GM12892 (cell line): ENCODE measurements at regions not wholly inside any gene's neighbourhood (a gene's known extent, or its start where the extent isn't known, plus 50 kb on each side); places are given as distances from the start of the nearest gene placed in this dataset.

Experiments
- DNase-seq: peaks from one replicate; pipeline ENCODE4 v3.0.0; 2011; ENCODE audit not compliant: insufficient read length
- FAIRE-seq: peaks from 2 replicates; lab custom pipeline; 2011; peaks lifted over from hg19 to GRCh38; lab: Jason Lieb, UNC
- POLR2A ChIP-seq: IDR thresholded peaks from 2 replicates; pipeline ENCODE4 v1.6.1; 2011; ENCODE audit warnings: low read depth, low read length, control low read depth
- POLR2AphosphoS5 ChIP-seq: IDR thresholded peaks from 2 replicates; pipeline ENCODE4 v1.6.1; 2011; ENCODE audit warnings: low read depth, low read length, control low read depth
- TAF1 ChIP-seq: IDR thresholded peaks from 2 replicates; pipeline ENCODE4 v1.6.1; 2011; ENCODE audit warnings: low read depth, mild to moderate bottlenecking, control low read depth, low read length, borderline replicate concordance

DNA sequence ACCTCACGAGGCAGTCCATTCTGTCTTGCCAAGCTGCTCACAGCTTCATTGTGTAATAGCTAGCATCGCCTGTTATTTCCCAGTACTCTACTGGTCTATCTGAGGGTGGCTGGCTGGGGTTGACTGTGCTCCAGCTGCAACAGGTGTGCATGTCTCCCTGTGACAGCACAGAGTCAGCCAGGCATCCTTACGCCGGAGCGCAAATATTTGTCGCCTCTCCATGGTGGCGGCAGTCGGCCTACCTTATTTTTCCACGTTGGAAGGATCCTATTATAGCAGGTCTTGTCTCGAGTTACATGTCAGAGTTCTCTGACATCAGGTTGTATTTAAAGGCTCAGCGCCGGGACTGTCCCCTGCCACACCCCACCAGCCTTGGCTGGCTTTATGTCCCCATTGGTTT lies 307.1 kb downstream of the TLE3 start:
- TF ChIP-seq TAF1 (no peak), POLR2AphosphoS5 (no peak), POLR2A (no peak)
- FAIRE-seq: no peak
- DNase-seq: no peak

DNA sequence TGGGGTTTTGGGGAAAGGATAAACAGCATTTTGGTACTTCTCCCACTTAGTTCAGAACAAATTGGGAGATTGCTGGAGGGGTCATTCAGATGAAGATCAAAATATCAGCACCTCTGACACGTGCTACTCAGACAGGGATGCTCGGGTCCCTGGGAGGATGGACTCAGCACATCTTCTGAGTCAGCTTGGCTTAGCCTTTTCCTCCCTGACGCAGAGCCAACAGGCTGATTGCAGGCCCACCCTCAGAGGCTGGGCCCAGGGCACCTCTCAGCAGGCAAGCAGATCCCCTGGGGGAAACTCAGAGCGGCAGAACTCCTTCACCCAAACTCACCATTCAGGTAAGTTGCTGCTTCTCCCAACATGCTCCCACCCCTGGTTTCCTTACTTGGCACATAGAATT lies 304.9 kb downstream of the TLE3 start:
- DNase-seq (no peak), FAIRE-seq (no peak)
- TF ChIP-seq POLR2AphosphoS5 (no peak), POLR2A (no peak), TAF1 (no peak)

DNA sequence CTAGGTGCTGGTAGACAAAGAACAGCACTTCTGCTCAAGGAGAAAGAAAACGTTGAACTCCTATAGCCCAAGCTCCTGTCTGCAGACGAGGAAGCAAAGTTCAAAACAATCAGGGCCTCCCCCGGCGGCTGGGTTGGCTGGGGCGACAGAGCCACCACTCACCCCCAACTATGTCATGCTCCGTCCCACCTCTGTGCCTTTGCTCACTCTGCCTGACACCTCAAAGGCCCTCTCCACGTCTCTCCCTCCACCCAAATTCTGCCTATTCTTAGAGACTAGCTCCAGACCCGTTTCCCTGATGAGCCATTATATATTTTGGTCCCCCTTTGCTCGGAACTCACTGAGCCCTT lies 304.3 kb downstream of the TLE3 start:
- no peak for DNase-seq
- FAIRE-seq: no peak
- TF ChIP-seq TAF1 (no peak), POLR2AphosphoS5 (no peak), POLR2A (no peak)

DNA sequence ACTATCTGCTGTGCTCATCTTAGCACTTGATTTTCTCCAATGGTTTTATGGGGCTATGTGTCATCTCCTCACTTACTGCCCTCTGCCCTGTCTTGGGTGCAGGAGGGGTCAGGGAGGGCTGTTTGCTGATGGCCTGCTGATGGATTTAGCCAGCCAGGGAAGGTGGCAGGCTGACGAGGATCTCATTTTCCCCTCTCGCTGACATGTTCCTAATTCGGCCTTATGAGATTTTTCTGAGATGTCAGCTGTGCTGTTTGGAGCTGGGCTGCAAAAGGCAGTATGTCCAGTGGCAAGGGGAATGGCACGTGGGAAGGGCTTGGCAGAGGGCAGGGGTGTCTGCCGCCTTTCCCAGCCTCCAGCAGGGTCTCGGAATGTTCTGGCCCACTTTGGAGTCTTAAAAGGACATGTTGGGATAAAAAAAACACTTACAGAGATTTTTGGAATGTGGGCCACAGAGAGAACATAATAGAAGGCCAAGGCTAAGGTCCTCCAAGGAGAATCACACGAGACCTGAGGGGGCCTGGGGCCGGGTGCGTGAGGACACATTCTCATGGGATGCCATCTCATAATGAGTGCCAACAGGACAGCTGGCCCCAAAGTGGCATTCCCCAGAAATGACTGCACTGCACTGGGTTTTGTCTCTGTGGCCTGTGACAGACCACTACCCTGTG lies 303.8 kb downstream of the TLE3 start:
- TF ChIP-seq POLR2A (no peak), TAF1 (no peak), POLR2AphosphoS5 (no peak)
- no peak for DNase-seq
- no peak for FAIRE-seq

DNA sequence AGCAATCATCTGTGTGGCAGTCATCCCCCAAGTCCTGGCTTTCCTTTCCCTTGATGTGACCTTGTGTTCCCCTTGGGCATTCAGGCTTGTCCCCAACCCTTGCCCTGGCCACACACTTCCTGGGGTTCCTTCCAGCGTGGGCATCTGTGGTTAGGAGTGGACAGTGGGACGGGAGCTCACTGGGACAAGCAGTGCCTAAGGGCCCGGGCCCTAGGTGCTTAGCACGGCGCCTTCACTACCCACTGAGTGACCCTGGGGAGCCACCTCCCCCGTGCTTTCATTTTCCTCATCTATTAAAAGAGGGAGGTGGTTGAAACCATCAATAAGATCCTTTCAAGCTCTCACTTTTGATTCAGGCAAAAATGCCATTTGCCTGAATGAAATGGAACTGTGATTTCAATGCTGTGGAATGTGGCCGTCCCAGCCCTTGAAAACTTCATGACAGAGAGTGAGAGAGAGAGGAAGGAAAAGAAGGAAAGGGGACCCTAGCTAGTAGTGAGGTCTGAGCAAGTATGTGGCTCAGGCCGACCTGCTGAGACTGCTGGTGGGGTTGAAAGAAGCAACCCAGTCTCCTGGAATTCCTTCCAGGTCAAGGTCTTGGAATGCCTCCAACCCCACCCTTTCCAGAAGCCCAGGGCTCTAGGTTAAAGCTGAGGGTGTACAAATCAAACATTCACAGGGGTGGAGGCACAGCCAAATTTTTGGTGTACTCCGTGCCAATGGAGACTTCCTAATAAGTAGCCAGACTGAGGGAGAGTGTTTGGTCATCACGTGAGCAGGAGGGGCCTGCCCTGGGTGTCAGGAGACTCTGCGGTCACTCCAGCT lies 302.9 kb downstream of the TLE3 start:
- no peak for TF ChIP-seq POLR2A
- TF ChIP-seq POLR2AphosphoS5: no peak
- no peak for TF ChIP-seq TAF1
- FAIRE-seq: no peak
- DNase-seq: no peak

DNA sequence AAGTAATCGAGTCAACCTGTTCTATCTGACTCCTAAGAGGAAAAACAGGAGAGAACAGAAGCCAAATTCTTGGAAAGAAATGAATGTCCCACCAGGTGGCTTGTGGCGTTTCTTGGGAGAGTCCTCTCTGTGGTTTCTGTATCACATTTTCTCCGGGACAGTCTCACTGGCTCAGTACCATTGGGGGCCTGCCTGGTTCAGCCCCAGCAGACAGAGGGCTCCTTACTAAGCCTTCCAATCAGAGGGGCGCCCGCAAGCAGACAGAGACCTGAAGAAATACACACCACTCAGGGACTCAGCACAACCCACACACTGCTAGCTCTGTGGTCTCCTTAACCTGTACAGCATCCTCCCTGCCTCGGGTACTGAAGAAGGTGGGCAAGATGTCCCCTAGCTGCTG lies 302.1 kb downstream of the TLE3 start:
- TF ChIP-seq POLR2AphosphoS5 (no peak), POLR2A (no peak), TAF1 (no peak)
- FAIRE-seq (no peak), DNase-seq (no peak)

DNA sequence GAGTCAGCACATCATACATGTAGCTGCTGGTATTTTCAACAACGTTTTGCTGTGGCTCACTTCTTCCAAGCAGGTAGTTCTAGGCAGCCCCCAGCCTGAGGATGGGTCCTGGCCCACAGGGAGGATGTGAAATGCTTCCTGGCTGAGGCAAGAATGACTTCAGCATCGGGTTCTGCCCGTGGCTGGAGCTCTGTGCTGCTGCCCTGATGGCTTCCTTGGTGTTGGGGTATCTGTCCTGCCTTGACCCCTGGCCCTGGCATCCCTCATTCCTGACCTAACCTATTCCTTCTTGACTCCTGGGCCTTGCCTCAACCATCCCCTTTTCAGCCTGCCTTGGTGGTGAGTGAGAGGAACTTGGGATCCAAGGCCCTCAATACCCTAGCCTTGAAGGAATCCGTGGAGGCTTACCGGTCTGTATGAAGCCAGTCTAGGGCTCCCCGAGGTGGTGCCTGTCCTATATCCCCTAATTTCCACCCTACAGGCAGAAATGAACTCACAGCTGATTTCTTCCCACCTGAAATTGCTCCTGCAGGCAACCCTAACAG lies 300.6 kb downstream of the TLE3 start:
- DNase-seq: no peak
- TF ChIP-seq POLR2AphosphoS5 (no peak), POLR2A (no peak), TAF1 (no peak)
- no peak for FAIRE-seq

DNA sequence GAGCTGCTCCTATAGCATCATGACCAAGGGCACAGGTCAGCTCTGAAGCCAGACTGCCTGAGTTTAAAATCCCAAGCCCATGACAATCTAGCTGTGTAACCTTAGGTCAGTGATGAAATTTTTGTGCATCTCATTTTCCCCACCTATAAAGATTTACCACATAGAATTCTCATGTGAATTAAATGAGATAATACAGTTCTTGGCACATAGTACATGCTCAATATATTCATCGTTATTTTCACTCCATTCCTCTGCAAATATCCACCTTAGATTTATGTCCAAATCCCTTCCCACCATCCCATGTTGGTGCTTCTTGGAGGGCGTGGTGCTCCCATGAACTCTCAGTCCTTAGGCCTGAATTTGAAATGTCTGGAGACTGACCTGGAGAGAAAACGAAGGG lies 300.1 kb downstream of the TLE3 start:
- TF ChIP-seq TAF1: no peak
- no peak for TF ChIP-seq POLR2AphosphoS5
- no peak for TF ChIP-seq POLR2A
- no peak for DNase-seq
- no peak for FAIRE-seq

DNA sequence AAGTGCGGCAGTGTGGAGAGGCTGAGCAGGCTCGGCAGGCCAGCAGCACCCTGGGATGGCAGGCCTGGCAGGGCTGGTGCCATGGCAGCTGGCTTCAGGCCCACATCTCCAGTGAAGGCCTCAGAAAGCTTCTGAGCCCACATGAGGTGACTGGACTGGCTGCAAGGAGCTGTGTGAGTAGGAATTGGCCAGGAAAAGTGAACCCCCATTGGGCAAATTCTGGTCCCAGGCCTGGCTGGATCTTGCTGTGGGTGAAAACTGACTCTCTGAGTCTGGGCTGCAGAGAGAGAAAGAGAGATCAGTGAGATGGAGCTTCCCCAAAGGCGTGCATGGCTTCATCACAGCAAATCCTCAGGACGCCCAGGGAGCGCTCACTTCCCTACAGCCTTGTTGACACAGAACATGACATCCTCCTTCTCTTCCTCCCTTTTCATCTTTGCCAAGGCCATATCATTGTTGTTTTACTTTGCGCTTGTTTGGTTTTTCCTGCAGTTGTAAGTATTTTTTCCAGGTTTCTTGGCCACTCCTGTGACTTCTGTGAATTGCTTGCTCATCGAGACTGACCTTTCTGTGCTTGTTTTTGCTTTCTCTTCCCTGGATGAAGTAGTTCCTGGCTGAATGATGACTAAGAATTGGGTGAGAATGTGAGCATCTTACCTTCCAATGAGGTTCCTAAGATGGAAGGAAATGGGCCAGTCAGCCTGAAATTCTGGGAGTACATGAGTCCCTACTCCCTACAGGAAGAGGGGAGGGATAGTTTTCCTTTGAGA lies 299.1 kb downstream of the TLE3 start:
- TF ChIP-seq POLR2AphosphoS5 (no peak), POLR2A (no peak), TAF1 (no peak)
- FAIRE-seq (no peak), DNase-seq (no peak)

DNA sequence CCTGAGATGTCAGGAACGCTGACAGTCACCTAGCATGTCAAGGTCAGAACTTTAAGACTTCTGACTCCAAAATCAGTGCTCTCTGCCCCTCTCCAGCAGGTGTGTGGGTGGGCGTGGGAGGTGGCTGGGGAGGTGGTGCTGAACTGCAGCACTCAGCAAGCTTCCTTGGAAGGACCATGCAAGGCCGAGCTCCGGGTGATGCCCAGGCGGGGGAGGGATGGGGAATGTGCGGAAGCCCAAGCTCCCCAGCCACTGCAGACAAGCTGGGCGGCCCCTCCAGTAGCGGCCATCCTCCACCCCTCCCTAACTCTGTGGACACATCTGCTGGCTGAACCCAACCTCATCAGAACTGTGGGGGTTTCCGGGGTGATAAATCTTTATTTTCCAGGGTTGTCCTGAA lies 296.6 kb downstream of the TLE3 start:
- no peak for FAIRE-seq
- TF ChIP-seq TAF1: no peak

DNA sequence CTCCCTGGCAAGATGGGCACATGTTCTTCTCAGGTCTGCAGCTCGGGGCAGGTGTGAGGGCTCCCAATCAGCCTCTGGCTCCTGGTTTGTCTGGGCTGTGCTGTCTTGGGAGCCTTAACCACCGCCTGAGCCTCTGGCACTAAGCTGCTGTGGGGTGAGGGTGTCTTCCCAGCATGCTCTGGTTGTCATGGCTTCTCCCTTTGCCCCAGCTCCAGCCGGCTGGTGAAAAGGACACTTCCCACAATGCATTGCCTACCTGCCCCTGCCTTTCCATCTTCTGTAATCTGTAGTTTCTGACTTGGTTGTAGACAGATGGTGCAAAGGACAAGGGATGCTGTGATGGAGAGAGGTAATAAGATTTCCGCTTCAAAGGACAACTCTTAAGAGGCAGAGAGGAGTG lies 295.3 kb downstream of the TLE3 start:
- DNase-seq (no peak), FAIRE-seq (no peak)
- TF ChIP-seq POLR2AphosphoS5: no peak
- no peak for TF ChIP-seq POLR2A
- no peak for TF ChIP-seq TAF1

More for the DNA sequence above, 296.6 kb downstream of the TLE3 start:
- DNase-seq: no peak
